H1 (cell line): ENCODE measurements at regions not wholly inside any gene's neighbourhood (a gene's known extent, or its start where the extent isn't known, plus 50 kb on each side); places are given as distances from the start of the nearest gene placed in this dataset.

Source experiments
- CTCF ChIA-PET: fragments of 300-600 bp; sonication (Branson Sonifier 250); formaldehyde crosslinking; loops from one replicate; lab custom pipeline; 2021; ENCODE audit not compliant: partially characterized antibody; lab: Charles Lee
- POLR2A ChIA-PET: fragments of 300-600 bp; sonication (Branson Sonifier 250); formaldehyde crosslinking; loops from one replicate; lab custom pipeline; 2021; ENCODE audit warnings: inconsistent platforms; ENCODE audit not compliant: partially characterized antibody; lab: Charles Lee
- DNase-seq, 2 experiments: peaks; one replicate each; pipeline versions ENCODE4 v3.0.0 to v3.0.0-alpha.2; 2010 to 2022; ENCODE audit warnings: low spot score in 2 of 2, low read depth in 1 of 2, mixed read lengths in 1 of 2
- FAIRE-seq: peaks from 2 replicates; lab custom pipeline; 2011; peaks lifted over from hg19 to GRCh38; lab: Jason Lieb, UNC
- H2AFZ ChIP-seq: 2 replicates; pipeline ENCODE4 v1.8.1; 2012; ENCODE audit warnings: low read length, inconsistent platforms
- H2AK5ac ChIP-seq: 2 replicates; pipeline ENCODE4 v1.6.1; 2013; ENCODE audit warnings: low read depth, low read length
- H2BK120ac ChIP-seq: replicated peaks from 2 replicates; pipeline ENCODE3; 2013; ENCODE audit warnings: low read depth, low read length, inconsistent platforms
- H2BK12ac ChIP-seq: 2 replicates; pipeline ENCODE4 v1.6.1; 2013; ENCODE audit warnings: low read depth, low read length
- H2BK15ac ChIP-seq: 2 replicates; pipeline ENCODE4 v1.6.1; 2013; ENCODE audit warnings: low read length
- H2BK20ac ChIP-seq: 2 replicates; pipeline ENCODE4 v1.6.1; 2013; ENCODE audit warnings: low read length
- H2BK5ac ChIP-seq: 2 replicates; pipeline ENCODE4 v1.6.1; 2013; ENCODE audit warnings: low read depth, low read length
- H3K14ac ChIP-seq: 2 replicates; pipeline ENCODE4 v1.6.1; 2013; ENCODE audit warnings: inconsistent platforms; ENCODE audit not compliant: insufficient read length
- H3K18ac ChIP-seq: 2 replicates; pipeline ENCODE4 v1.6.1; 2013; ENCODE audit warnings: low read length; ENCODE audit errors: extremely low read depth
- H3K23ac ChIP-seq: 2 replicates; pipeline ENCODE4 v1.6.1; 2013; ENCODE audit warnings: inconsistent platforms; ENCODE audit not compliant: insufficient read length
- H3K23me2 ChIP-seq: 2 replicates; pipeline ENCODE4 v1.6.1; 2013; ENCODE audit warnings: low read depth, low read length
- H3K27ac ChIP-seq: 2 replicates; pipeline ENCODE4 v1.6.1; 2011; ENCODE audit warnings: low read depth, low read length, inconsistent platforms
- H3K27me3 ChIP-seq, 4 experiments: replicated peaks in 1 of 4; 1 replicate in 1 of 4; 2 replicates in 3 of 4; pipeline versions ENCODE4 v1.6.1 to v1.8.1; 2011 to 2013; ENCODE audit warnings: low read length in 3 of 4, mild to moderate bottlenecking in 3 of 4, inconsistent platforms in 2 of 4, mixed read lengths in 2 of 4, moderate library complexity in 1 of 4; ENCODE audit not compliant: control insufficient read depth in 3 of 4, insufficient read depth in 3 of 4; ENCODE audit errors: extremely low read depth in 1 of 4
- H3K36me3 ChIP-seq, 4 experiments: 2 replicates each; pipeline versions ENCODE4 v1.6.1 to v1.8.1; 2011 to 2013; ENCODE audit warnings: mild to moderate bottlenecking in 4 of 4, low read length in 3 of 4, moderate library complexity in 2 of 4, control low read depth in 1 of 4, inconsistent platforms in 1 of 4; ENCODE audit not compliant: insufficient read depth in 4 of 4, control insufficient read depth in 2 of 4
- H3K4ac ChIP-seq: replicated peaks from 2 replicates; pipeline ENCODE3; 2013; ENCODE audit warnings: low read length, low read depth, mixed read lengths, inconsistent platforms; ENCODE audit not compliant: insufficient read length
- H3K4me1 ChIP-seq, 4 experiments: replicated peaks in 1 of 4; 1 replicate in 1 of 4; 2 replicates in 3 of 4; pipeline versions ENCODE4 v1.6.1 to v1.8.1; 2011 to 2013; ENCODE audit warnings: low read length in 3 of 4, inconsistent platforms in 2 of 4, mixed read lengths in 1 of 4; ENCODE audit not compliant: insufficient read depth in 4 of 4, control insufficient read depth in 3 of 4
- H3K4me2 ChIP-seq, 2 experiments: 2 replicates each; pipeline versions ENCODE4 v1.6.1 to v1.8.1; 2011 to 2013; ENCODE audit warnings: low read depth in 2 of 2, low read length in 2 of 2, control low read depth in 1 of 2, inconsistent platforms in 1 of 2, mild to moderate bottlenecking in 1 of 2; ENCODE audit not compliant: insufficient read depth in 1 of 2
- H3K4me3 ChIP-seq, 4 experiments: fragments of 200-600, 300-600 bp in 1 of 4; sonication (generic), shearing (Covaris generic), sonication (Bioruptor Twin) in 1 of 4; 2 replicates each; pipeline versions ENCODE4 v1.5.1 to v1.8.1; 2011 to 2016; ENCODE audit warnings: low read length in 4 of 4, low read depth in 3 of 4, control low read depth in 2 of 4, inconsistent platforms in 2 of 4, mild to moderate bottlenecking in 2 of 4, mixed read lengths in 1 of 4, moderate library complexity in 1 of 4; ENCODE audit not compliant: insufficient read depth in 2 of 4; ENCODE audit errors: extremely low read depth in 1 of 4
- H3K56ac ChIP-seq: replicated peaks from 2 replicates; pipeline ENCODE3; 2013; ENCODE audit warnings: low read depth, mild to moderate bottlenecking, mixed read lengths, low read length, inconsistent platforms; ENCODE audit not compliant: insufficient read length
- H3K79me1 ChIP-seq: 2 replicates; pipeline ENCODE4 v1.6.1; 2013; ENCODE audit warnings: low read depth, low read length, control low read depth
- H3K79me2 ChIP-seq, 2 experiments: 2 replicates each; pipeline versions ENCODE4 v1.6.1 to v1.8.1; 2012 to 2013; ENCODE audit warnings: low read length in 2 of 2, mild to moderate bottlenecking in 2 of 2, inconsistent platforms in 1 of 2; ENCODE audit not compliant: insufficient read depth in 2 of 2, control insufficient read depth in 1 of 2
- H3K9ac ChIP-seq, 4 experiments: replicated peaks in 1 of 4; 1 replicate in 1 of 4; 2 replicates in 3 of 4; pipeline versions ENCODE4 v1.6.1 to v1.8.1; 2011 to 2013; ENCODE audit warnings: low read depth in 3 of 4, low read length in 3 of 4, control low read depth in 2 of 4, mild to moderate bottlenecking in 2 of 4, moderate library complexity in 2 of 4, inconsistent platforms in 1 of 4; ENCODE audit errors: extremely low read depth in 1 of 4
- H3K9me3 ChIP-seq, 2 experiments: 2 replicates each; pipeline versions ENCODE4 v1.6.1 to v1.8.1; 2012 to 2013; ENCODE audit warnings: mild to moderate bottlenecking in 2 of 2, moderate library complexity in 2 of 2, control low read depth in 1 of 2, inconsistent platforms in 1 of 2, low read depth in 1 of 2, low read length in 1 of 2, mixed read lengths in 1 of 2; ENCODE audit not compliant: insufficient read depth in 2 of 2
- H4K20me1 ChIP-seq, 2 experiments: replicated peaks in 1 of 2; 2 replicates each; pipeline versions ENCODE3 to v1.8.1; 2011 to 2013; ENCODE audit warnings: inconsistent platforms in 2 of 2, low read length in 2 of 2, mild to moderate bottlenecking in 1 of 2; ENCODE audit not compliant: insufficient read depth in 2 of 2, control insufficient read depth in 1 of 2
- H4K5ac ChIP-seq: 2 replicates; pipeline ENCODE4 v1.6.1; 2013; ENCODE audit warnings: low read length, low read depth, mixed read lengths, inconsistent platforms; ENCODE audit not compliant: insufficient read length
- H4K8ac ChIP-seq: 2 replicates; pipeline ENCODE4 v1.8.0; 2013; ENCODE audit warnings: mild to moderate bottlenecking, moderate library complexity, low read length, inconsistent platforms; ENCODE audit not compliant: insufficient read depth; ENCODE audit errors: extremely low read depth
- H4K91ac ChIP-seq: replicated peaks from 2 replicates; pipeline ENCODE3; 2013; ENCODE audit warnings: low read length, mixed read lengths, inconsistent platforms; ENCODE audit not compliant: insufficient read length
- ATF2 ChIP-seq: IDR thresholded peaks from 2 replicates; pipeline ENCODE4 v1.6.1; 2012; ENCODE audit warnings: low read length, inconsistent platforms
- E2F6 ChIP-seq: IDR thresholded peaks from 2 replicates; pipeline ENCODE4 v1.6.1; 2012; ENCODE audit warnings: inconsistent platforms
- EGR1 ChIP-seq: IDR thresholded peaks from 2 replicates; pipeline ENCODE4 v1.6.1; 2011; ENCODE audit warnings: low read depth, low read length, borderline replicate concordance
- GABPA ChIP-seq: IDR thresholded peaks from 2 replicates; pipeline ENCODE4 v1.6.1; 2011; ENCODE audit warnings: mild to moderate bottlenecking, low read length, moderate library complexity, borderline replicate concordance; ENCODE audit not compliant: insufficient read depth
- KDM1A ChIP-seq: fragments of 200-600, 300-600 bp; sonication (generic); IDR thresholded peaks from 2 replicates; pipeline ENCODE4 v1.7.1; 2016; ENCODE audit warnings: mild to moderate bottlenecking, low read length, borderline replicate concordance
- KDM4A ChIP-seq: IDR thresholded peaks from one replicate; pipeline ENCODE4 v1.7.1; 2012; ENCODE audit warnings: low read depth, mild to moderate bottlenecking, moderate library complexity, low read length, inconsistent platforms; ENCODE audit not compliant: severe bottlenecking
- MAFK ChIP-seq: IDR thresholded peaks from 2 replicates; pipeline ENCODE4 v1.6.1; 2012; ENCODE audit warnings: low read depth, mild to moderate bottlenecking, improper control_type of control experiment, low read length
- NANOG ChIP-seq: IDR thresholded peaks from 2 replicates; pipeline ENCODE4 v1.6.1; 2011; ENCODE audit warnings: low read length, low read depth, mild to moderate bottlenecking, inconsistent platforms; ENCODE audit not compliant: insufficient read depth, poor library complexity, severe bottlenecking
- POLR2A ChIP-seq, 2 experiments: IDR thresholded peaks; 1 replicate in 1 of 2; 2 replicates in 1 of 2; pipeline ENCODE4 v1.6.1; 2011; ENCODE audit warnings: low read depth in 2 of 2, low read length in 2 of 2, mild to moderate bottlenecking in 2 of 2; ENCODE audit errors: control extremely low read depth in 1 of 2
- POLR2AphosphoS5 ChIP-seq: IDR thresholded peaks from 2 replicates; pipeline ENCODE4 v1.6.1; 2011; ENCODE audit warnings: low read depth, low read length
- RBBP5 ChIP-seq: IDR thresholded peaks from 2 replicates; pipeline ENCODE4 v1.7.1; 2012; ENCODE audit warnings: low read depth, mild to moderate bottlenecking, inconsistent platforms, low read length, moderate library complexity, borderline replicate concordance
- RXRA ChIP-seq: IDR thresholded peaks from 2 replicates; pipeline ENCODE4 v1.6.1; 2011; ENCODE audit warnings: low read depth, mild to moderate bottlenecking, low read length, moderate library complexity; ENCODE audit not compliant: insufficient read depth
- SRF ChIP-seq: IDR thresholded peaks from 2 replicates; pipeline ENCODE4 v1.6.1; 2011; ENCODE audit warnings: mild to moderate bottlenecking, low read depth, low read length, moderate library complexity
- WGBS, 2 experiments: shearing (Covaris generic) in 1 of 2; methylation state at CpG; one replicate each; pipeline versions ENCODE4 v1.1.6 to v1.1.7; 2013 to 2015; ENCODE audit warnings: low lambda C conversion rate in 2 of 2, mixed read lengths in 2 of 2, inconsistent platforms in 1 of 2, low coverage in 1 of 2, missing lambda C conversion rate in 1 of 2; ENCODE audit not compliant: insufficient replicate concordance in 2 of 2, insufficient coverage in 1 of 2, insufficient read length in 1 of 2; ENCODE audit errors: extremely low coverage in 1 of 2, missing lambda C conversion rate in 1 of 2; 5-methylcytosine and 5-hydroxymethylcytosine counted together

GRCh38 chr2:139769633-139770032 lies 989.4 kb upstream of the NXPH2 start:
- 92% methylated on average over 1 of the region's 1 CpG; no CpG with 5 or more reads in 1 of the 2 experiments for WGBS, 2 experiments
- Histone ChIP-seq H4K91ac (no peak overlapping the region), H3K79me1 (no peaks in the 10 kb centered on the region), H2BK12ac (no peak overlapping the region), H3K4me3 (no peak overlapping the region), H3K36me3 (no peaks in the 10 kb centered on the region), H3K4me2 (no peak overlapping the region), H4K8ac (no peak overlapping the region), H3K14ac (no peak overlapping the region), H3K79me2 (no peaks in the 10 kb centered on the region), H3K56ac (no peak overlapping the region), H2AK5ac (no peak overlapping the region), H2BK120ac (no peak overlapping the region), H4K5ac (no peak overlapping the region), H3K23me2 (no peaks in the 10 kb centered on the region), H2BK5ac (no peak overlapping the region), H2BK15ac (no peak overlapping the region), H3K23ac (no peak overlapping the region), H2AFZ (no peak overlapping the region), H3K4me1 (no peaks in the 10 kb centered on the region), H3K27ac (no peak overlapping the region), H2BK20ac (no peak overlapping the region), H3K4ac (no peak overlapping the region), H3K18ac (no peak overlapping the region), H3K9ac (no peak overlapping the region), H4K20me1 (no peaks in the 10 kb centered on the region), H3K9me3 (no peaks in the 10 kb centered on the region), H3K27me3 (no peaks in the 10 kb centered on the region)
- FAIRE-seq (no peak), DNase-seq (no peak)
- POLR2A ChIA-PET, result no interaction called here
- CTCF ChIA-PET, result no interaction called here
- no peak for TF ChIP-seq NANOG
- TF ChIP-seq EGR1, result no peak
- no peak for TF ChIP-seq SRF
- TF ChIP-seq POLR2A (IDR thresholded peaks at IDR 0.05; ENCODE audit: control extremely low read depth in 1 of 2, low read depth in 2 of 2, low read length in 2 of 2), result no peak
- TF ChIP-seq KDM1A, result no peak
- TF ChIP-seq GABPA, result no peak
- TF ChIP-seq KDM4A, result no peak
- no peak for TF ChIP-seq RBBP5
- TF ChIP-seq RXRA, result no peak
- TF ChIP-seq ATF2, result no peak
- TF ChIP-seq MAFK, result no peak
- TF ChIP-seq E2F6, result no peak
- TF ChIP-seq POLR2AphosphoS5, result no peak
